ENCODE measurements at regions not wholly inside any gene's neighbourhood (a gene's known extent, or its start where the extent isn't known, plus 50 kb on each side); places are given as distances from the start of the nearest gene placed in this dataset.

DNA sequence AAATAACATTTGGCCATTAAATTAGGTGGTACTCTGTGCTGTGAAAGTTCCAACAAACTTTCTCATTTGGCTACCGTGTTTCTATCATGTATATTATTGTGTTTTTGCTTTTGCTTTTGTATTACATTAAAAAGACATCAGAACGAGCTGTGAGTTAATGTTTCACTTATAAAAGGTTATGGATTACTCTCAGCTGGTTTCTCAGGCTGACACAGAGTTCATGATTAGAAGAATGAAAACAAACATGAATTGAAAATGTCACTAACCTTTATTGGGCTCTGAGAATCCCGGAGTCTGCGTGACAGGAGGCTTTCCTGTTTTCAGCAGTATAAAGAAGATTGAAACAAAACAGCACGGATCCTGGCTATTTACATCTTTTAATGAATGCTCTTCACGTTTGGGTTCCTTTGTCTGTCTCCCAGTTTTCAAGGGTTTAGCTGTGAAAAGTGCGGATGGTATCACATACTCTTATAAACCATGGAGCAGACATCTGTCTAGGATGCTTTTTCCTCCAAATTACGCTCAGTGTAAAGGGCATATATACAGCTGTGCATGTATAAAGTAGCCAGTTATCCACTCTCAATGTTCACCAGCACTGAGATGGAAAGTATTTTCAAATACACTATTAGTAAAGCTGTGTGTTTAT is 153.6 kb downstream of the PTCSC3 start:
- no peak for DNase-seq (ENCODE audit: low read depth)
- H3K4me3 ChIP-seq (ENCODE audit: control insufficient read depth, low read depth, low read length) = no peak overlapping the region
- TF ChIP-seq, protein P1, sequence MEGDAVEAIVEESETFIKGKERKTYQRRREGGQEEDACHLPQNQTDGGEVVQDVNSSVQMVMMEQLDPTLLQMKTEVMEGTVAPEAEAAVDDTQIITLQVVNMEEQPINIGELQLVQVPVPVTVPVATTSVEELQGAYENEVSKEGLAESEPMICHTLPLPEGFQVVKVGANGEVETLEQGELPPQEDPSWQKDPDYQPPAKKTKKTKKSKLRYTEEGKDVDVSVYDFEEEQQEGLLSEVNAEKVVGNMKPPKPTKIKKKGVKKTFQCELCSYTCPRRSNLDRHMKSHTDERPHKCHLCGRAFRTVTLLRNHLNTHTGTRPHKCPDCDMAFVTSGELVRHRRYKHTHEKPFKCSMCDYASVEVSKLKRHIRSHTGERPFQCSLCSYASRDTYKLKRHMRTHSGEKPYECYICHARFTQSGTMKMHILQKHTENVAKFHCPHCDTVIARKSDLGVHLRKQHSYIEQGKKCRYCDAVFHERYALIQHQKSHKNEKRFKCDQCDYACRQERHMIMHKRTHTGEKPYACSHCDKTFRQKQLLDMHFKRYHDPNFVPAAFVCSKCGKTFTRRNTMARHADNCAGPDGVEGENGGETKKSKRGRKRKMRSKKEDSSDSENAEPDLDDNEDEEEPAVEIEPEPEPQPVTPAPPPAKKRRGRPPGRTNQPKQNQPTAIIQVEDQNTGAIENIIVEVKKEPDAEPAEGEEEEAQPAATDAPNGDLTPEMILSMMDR (IDR thresholded peaks at IDR 0.05; ENCODE audit: control insufficient read depth, insufficient read depth, low read depth, low read length, missing control alignments) = no peak

DNA sequence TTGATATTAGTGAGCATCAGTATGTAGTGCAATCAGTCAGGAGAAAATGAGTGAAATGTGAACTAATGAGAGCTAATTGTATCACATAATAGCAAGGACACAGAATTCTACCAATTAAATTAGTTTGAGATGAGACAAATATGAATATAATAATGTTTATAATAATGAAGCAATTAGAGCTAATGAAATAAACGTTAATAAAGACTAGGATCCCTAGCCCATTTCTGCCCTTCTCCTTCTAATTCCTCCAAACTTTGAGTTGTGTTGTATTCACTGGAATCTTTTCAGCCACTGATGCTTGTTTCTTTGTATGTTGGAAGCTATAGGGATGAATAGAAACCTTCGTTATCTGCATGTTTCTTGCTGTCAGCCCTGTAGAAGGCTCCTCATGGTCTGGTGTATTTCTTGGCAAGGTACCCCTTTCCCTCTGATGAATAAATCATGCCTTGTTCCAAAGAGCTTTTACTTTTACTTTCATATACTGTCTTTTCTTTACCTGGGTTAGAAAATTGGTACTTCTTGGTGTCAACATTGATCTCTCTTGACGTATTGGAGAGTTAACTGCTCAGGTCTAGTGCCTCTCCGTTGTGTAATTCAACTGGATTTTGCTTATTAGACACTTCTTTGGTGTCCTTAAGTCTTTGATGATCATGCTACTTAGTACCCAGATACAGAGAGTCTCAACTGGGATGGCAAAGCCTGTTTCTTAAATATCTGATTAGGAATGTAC is 154.8 kb downstream of the PTCSC3 start:
- no peak overlapping the region for H3K4me3 ChIP-seq (ENCODE audit: control insufficient read depth, low read depth, low read length)
- TF ChIP-seq, protein P1 (IDR thresholded peaks at IDR 0.05; ENCODE audit: control insufficient read depth, insufficient read depth, low read depth, low read length, missing control alignments) = no peak

DNA sequence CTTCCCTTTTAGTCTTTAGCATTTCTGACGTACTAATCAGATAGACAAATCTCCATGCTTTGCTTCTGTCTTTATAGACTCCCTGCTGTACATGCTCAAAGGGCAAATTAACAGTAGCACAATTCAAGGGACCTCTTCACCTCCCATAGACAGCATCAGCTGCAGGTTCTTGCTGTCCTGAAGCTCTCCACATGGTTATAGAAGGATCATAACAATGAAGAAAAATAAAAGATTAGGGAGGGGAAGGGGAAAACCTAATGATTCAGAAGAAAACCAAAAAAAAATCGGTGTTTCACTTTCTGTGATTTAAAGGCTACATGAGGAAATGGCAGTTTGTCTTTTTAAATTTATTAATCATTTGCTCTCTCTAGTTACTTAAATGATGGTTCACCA is 155.5 kb downstream of the PTCSC3 start:
- TF ChIP-seq, protein P1 (IDR thresholded peaks at IDR 0.05; ENCODE audit: control insufficient read depth, insufficient read depth, low read depth, low read length, missing control alignments) = no peak
- H3K4me3 ChIP-seq (ENCODE audit: control insufficient read depth, low read depth, low read length) = no peak overlapping the region
- no peak for DNase-seq (ENCODE audit: low read depth)

More for the DNA sequence above, 154.8 kb downstream of the PTCSC3 start:
- DNase-seq (ENCODE audit: low read depth) = no peak

DNA sequence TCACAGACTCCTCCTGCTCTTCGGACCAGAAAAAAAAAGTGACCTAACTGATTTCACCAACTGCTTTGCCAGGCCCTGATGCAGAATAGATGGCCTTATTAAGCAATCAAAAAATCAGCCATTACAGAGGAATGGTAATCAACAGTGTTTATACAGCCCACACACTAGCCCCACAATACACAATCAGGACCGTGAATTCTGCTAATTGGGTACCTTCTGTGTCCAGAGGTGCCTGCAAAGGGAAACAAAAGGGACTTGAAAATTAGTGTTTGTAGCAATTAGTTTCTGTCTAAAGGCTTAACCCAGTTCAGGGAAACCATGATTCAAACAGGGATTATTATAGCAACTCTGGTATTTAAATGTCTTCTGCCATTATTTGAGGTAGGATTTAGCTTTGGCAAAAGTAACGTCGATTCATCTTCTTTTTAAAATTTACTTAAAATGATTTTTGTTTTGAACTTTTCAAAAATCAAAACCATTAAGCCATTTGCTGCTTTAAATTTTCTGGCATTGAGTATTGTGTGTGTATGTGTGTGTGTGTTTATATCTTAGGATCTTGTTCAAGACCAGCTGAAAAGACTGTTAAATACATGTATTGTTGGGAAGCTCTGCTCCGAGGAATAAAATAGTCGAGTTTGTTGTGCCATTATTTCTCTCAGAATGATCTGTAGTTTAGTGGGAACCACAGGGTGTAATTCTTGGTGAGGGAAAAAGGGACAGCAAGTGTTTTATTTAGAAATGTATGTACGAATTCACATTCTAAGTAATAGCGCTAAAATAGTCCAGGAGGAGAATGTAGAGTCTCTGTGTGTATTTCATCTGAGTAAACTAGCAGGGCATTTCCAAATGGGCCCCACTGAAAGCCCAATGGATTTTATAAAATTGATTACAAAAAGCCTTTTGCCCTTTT is 156.1 kb downstream of the PTCSC3 start:
- DNase-seq (ENCODE audit: low read depth) = no peak
- TF ChIP-seq, protein P1 (IDR thresholded peaks at IDR 0.05; ENCODE audit: control insufficient read depth, insufficient read depth, low read depth, low read length, missing control alignments) = no peak
- H3K4me3 ChIP-seq (ENCODE audit: control insufficient read depth, low read depth, low read length) = no peak overlapping the region

DNA sequence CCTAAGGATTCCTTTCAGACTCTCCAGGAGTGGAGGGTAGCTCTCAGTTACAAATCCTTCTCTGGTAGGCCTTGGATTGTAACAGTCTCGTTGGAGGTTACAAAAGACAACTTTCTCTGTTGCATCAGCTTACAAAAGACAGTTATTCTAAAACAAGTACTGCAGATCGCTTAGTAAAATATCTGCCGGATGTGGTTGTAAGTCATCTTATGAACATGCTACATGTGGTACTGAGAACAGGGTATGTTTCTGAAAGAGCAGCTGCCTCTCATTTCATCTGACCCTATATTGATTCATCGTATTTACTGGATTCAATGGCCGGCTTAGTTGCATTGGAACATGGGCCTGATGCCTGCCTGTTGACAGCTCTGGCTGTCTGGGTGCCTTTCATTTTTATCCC is 157.4 kb downstream of the PTCSC3 start:
- peak; percentile 11 for DNase-seq (ENCODE audit: low read depth)
- no peak overlapping the region for H3K4me3 ChIP-seq (ENCODE audit: control insufficient read depth, low read depth, low read length)
- TF ChIP-seq, protein P1 (IDR thresholded peaks at IDR 0.05; ENCODE audit: control insufficient read depth, insufficient read depth, low read depth, low read length, missing control alignments) = no peak

DNA sequence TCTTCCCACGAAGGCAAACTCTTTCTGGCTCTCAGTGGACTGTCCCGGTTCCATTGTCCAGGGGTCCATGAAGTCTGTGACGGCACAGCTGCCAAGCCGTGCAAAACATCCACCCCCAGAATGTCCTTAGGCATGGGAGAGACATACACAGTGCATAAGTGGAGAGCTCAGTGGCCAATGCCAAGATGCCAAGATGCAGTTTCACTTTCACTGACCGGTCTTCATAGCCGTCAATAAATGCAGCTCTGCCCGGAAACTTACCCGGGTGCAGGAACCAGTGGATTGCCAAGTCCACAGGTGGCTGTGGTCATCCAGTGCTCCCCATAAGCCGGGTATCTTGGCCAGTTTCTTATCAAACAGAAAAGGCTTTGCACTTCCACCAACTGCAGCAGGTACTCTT is 162.3 kb downstream of the PTCSC3 start:
- DNase-seq (ENCODE audit: low read depth) = no peak

More for the DNA sequence above, 162.3 kb downstream of the PTCSC3 start:
- H3K4me3 ChIP-seq (ENCODE audit: control insufficient read depth, low read depth, low read length) = no peak overlapping the region
- TF ChIP-seq, protein P1 (IDR thresholded peaks at IDR 0.05; ENCODE audit: control insufficient read depth, insufficient read depth, low read depth, low read length, missing control alignments) = no peak

All from AG09309 (cell line).